ENCODE measurements at regions not wholly inside any gene's neighbourhood (a gene's known extent, or its start where the extent isn't known, plus 50 kb on each side); places are given as distances from the start of the nearest gene placed in this dataset.

DNA sequence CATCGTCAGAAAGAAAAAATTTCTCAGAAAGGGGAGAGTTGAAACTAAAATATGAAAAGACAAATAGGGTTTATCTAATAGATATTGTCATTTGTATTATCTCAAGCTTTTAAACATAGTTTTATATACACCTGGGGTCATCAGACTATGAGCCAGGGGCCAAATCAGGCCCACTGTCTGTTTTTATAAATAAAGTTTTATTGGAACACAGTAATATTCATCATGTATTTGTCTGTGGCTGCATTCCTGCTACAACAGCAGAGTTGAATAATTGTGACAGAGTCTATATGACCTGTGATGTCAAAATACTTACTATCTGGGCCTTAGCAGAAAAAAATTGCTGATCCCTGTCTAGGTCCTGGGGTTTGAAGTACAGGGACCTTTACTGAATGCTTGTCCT, 120.5 kb upstream of the RUNX1 start (continued):
- TF ChIP-seq, protein P1, sequence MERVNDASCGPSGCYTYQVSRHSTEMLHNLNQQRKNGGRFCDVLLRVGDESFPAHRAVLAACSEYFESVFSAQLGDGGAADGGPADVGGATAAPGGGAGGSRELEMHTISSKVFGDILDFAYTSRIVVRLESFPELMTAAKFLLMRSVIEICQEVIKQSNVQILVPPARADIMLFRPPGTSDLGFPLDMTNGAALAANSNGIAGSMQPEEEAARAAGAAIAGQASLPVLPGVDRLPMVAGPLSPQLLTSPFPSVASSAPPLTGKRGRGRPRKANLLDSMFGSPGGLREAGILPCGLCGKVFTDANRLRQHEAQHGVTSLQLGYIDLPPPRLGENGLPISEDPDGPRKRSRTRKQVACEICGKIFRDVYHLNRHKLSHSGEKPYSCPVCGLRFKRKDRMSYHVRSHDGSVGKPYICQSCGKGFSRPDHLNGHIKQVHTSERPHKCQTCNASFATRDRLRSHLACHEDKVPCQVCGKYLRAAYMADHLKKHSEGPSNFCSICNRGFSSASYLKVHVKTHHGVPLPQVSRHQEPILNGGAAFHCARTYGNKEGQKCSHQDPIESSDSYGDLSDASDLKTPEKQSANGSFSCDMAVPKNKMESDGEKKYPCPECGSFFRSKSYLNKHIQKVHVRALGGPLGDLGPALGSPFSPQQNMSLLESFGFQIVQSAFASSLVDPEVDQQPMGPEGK (CRISPR knock-in tag; IDR thresholded peaks at IDR 0.05; ENCODE audit: borderline replicate concordance), result no peak

DNA sequence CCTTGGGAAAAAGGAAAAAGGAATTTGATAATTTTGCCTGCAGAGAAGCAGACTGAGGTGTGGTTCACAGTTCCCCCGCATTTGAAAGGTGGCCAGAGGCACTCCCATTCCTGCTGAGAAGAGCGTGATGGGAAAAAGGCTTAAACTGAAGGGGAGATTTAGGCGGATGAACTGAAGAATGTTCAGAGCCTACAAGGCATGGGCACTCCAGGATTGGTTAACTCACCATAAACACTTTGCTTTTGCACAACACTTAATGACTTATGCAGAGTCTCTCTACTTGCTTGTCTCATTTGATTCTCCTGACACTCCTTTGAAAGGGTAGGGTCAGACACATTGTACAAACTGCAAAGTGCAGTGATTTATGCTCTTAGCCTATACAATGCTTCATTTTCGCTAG, 119.6 kb upstream of the RUNX1 start:
- TF ChIP-seq, protein P2, sequence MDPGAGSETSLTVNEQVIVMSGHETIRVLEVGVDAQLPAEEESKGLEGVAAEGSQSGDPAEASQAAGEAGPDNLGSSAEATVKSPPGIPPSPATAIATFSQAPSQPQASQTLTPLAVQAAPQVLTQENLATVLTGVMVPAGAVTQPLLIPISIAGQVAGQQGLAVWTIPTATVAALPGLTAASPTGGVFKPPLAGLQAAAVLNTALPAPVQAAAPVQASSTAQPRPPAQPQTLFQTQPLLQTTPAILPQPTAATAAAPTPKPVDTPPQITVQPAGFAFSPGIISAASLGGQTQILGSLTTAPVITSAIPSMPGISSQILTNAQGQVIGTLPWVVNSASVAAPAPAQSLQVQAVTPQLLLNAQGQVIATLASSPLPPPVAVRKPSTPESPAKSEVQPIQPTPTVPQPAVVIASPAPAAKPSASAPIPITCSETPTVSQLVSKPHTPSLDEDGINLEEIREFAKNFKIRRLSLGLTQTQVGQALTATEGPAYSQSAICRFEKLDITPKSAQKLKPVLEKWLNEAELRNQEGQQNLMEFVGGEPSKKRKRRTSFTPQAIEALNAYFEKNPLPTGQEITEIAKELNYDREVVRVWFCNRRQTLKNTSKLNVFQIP (CRISPR knock-in tag; IDR thresholded peaks at IDR 0.05; ENCODE audit: borderline replicate concordance, low read depth), result no peak
- TF ChIP-seq, protein P3, sequence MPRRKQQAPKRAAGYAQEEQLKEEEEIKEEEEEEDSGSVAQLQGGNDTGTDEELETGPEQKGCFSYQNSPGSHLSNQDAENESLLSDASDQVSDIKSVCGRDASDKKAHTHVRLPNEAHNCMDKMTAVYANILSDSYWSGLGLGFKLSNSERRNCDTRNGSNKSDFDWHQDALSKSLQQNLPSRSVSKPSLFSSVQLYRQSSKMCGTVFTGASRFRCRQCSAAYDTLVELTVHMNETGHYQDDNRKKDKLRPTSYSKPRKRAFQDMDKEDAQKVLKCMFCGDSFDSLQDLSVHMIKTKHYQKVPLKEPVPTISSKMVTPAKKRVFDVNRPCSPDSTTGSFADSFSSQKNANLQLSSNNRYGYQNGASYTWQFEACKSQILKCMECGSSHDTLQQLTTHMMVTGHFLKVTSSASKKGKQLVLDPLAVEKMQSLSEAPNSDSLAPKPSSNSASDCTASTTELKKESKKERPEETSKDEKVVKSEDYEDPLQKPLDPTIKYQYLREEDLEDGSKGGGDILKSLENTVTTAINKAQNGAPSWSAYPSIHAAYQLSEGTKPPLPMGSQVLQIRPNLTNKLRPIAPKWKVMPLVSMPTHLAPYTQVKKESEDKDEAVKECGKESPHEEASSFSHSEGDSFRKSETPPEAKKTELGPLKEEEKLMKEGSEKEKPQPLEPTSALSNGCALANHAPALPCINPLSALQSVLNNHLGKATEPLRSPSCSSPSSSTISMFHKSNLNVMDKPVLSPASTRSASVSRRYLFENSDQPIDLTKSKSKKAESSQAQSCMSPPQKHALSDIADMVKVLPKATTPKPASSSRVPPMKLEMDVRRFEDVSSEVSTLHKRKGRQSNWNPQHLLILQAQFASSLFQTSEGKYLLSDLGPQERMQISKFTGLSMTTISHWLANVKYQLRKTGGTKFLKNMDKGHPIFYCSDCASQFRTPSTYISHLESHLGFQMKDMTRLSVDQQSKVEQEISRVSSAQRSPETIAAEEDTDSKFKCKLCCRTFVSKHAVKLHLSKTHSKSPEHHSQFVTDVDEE (CRISPR knock-in tag; IDR thresholded peaks at IDR 0.05), result no peak
- TF ChIP-seq PPARA (CRISPR knock-in tag; IDR thresholded peaks at IDR 0.05; ENCODE audit: borderline replicate concordance) (no peak), TCF4 (CRISPR knock-in tag; IDR thresholded peaks at IDR 0.05; ENCODE audit: borderline replicate concordance) (no peak), CSDC2 (CRISPR knock-in tag; IDR thresholded peaks at IDR 0.05) (no peak)
- ATAC-seq, result no peak

DNA sequence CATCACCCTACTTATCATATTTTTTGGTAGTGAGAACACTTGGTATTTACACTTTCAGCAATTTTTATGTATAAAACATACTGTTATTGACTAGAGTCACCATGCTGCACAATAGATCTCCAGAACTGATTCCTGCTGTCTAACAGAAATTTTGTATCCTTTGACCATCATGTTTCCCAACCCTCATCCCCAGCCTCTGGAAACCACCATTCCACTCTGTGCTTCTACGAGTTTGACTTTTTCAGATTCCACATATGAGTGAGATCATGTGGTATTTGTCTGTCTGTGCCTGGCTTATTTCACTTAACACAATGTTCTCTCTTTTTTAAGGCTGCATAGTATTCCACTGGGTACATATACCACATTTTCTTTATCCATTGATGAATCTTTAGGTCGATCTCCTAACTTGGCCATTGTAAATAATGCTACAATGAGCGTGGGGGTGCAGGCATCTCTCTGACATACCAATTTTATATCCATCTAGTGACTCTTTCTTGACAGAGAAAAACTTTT, 115.9 kb upstream of the RUNX1 start:
- ATAC-seq, result no peak

More for the DNA sequence above, 115.9 kb upstream of the RUNX1 start:
- TF ChIP-seq PPARA (CRISPR knock-in tag; IDR thresholded peaks at IDR 0.05; ENCODE audit: borderline replicate concordance) (no peak), TCF4 (CRISPR knock-in tag; IDR thresholded peaks at IDR 0.05; ENCODE audit: borderline replicate concordance) (no peak), ARNTL (CRISPR knock-in tag; IDR thresholded peaks at IDR 0.05; ENCODE audit: borderline replicate concordance, low read depth) (no peak), ESRRG (CRISPR knock-in tag; IDR thresholded peaks at IDR 0.05) (no peak), ZNF565 (CRISPR knock-in tag; conservative IDR thresholded peaks at IDR 0.05; ENCODE audit: low read depth) (no peak), ZNF70 (CRISPR knock-in tag; IDR thresholded peaks at IDR 0.05) (no peak), ZFP30 (CRISPR knock-in tag; IDR thresholded peaks at IDR 0.05) (no peak), CSDC2 (CRISPR knock-in tag; IDR thresholded peaks at IDR 0.05) (no peak), ISL1 (CRISPR knock-in tag; IDR thresholded peaks at IDR 0.05) (no peak), SNAI2 (CRISPR knock-in tag; IDR thresholded peaks at IDR 0.05) (no peak), ZFP3 (CRISPR knock-in tag; IDR thresholded peaks at IDR 0.05) (no peak), GLIS3 (CRISPR knock-in tag; IDR thresholded peaks at IDR 0.05) (no peak), OSR1 (CRISPR knock-in tag; IDR thresholded peaks at IDR 0.05) (no peak), ZNF8 (CRISPR knock-in tag; IDR thresholded peaks at IDR 0.05) (no peak), RARB (CRISPR knock-in tag; IDR thresholded peaks at IDR 0.05) (no peak)
- TF ChIP-seq, protein P4, sequence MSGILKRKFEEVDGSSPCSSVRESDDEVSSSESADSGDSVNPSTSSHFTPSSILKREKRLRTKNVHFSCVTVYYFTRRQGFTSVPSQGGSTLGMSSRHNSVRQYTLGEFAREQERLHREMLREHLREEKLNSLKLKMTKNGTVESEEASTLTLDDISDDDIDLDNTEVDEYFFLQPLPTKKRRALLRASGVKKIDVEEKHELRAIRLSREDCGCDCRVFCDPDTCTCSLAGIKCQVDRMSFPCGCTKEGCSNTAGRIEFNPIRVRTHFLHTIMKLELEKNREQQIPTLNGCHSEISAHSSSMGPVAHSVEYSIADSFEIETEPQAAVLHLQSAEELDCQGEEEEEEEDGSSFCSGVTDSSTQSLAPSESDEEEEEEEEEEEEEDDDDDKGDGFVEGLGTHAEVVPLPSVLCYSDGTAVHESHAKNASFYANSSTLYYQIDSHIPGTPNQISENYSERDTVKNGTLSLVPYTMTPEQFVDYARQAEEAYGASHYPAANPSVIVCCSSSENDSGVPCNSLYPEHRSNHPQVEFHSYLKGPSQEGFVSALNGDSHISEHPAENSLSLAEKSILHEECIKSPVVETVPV (CRISPR knock-in tag; IDR thresholded peaks at IDR 0.05), result no peak
- TF ChIP-seq, protein P2 (CRISPR knock-in tag; IDR thresholded peaks at IDR 0.05; ENCODE audit: borderline replicate concordance, low read depth), result no peak
- TF ChIP-seq, protein P5, sequence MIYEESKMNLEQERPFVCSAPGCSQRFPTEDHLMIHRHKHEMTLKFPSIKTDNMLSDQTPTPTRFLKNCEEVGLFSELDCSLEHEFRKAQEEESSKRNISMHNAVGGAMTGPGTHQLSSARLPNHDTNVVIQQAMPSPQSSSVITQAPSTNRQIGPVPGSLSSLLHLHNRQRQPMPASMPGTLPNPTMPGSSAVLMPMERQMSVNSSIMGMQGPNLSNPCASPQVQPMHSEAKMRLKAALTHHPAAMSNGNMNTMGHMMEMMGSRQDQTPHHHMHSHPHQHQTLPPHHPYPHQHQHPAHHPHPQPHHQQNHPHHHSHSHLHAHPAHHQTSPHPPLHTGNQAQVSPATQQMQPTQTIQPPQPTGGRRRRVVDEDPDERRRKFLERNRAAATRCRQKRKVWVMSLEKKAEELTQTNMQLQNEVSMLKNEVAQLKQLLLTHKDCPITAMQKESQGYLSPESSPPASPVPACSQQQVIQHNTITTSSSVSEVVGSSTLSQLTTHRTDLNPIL (CRISPR knock-in tag; IDR thresholded peaks at IDR 0.05; ENCODE audit: low read depth), result no peak
- TF ChIP-seq, protein P3 (CRISPR knock-in tag; IDR thresholded peaks at IDR 0.05), result no peak

Data from SK-N-SH treated with all-trans-retinoic acid at 6 μM for 48 hours (cell line).